ENCODE measurements at regions not wholly inside any gene's neighbourhood (a gene's known extent, or its start where the extent isn't known, plus 50 kb on each side); places are given as distances from the start of the nearest gene placed in this dataset.

GRCh38 chr17:72333570-72333969 is 212.8 kb downstream of the SOX9 start (continued):
- TF ChIP-seq ETS1 (IDR thresholded peaks at IDR 0.05), result no peak
- TF ChIP-seq STAT1 (IDR thresholded peaks at IDR 0.05; ENCODE audit: unreplicated experiment), result no peak
- TF ChIP-seq CREB1 (CRISPR knock-in tag; IDR thresholded peaks at IDR 0.05; ENCODE audit: low read depth), result no peak

GRCh38 chr17:72334205-72334604 is 213.4 kb downstream of the SOX9 start:
- H3K4me2 ChIP-seq, result no peak overlapping the region
- no peak overlapping the region for H3K4me3 ChIP-seq
- H3K4me3 Mint-ChIP-seq, result no peak overlapping the region
- H3F3A ChIP-seq (replicated peaks; ENCODE audit: low read depth), result no peaks in the 10 kb centered on the region
- H3K27me3 ChIP-seq (ENCODE audit: insufficient read depth), result no peaks in the 10 kb centered on the region
- no peaks in the 10 kb centered on the region for H3K79me2 ChIP-seq (replicated peaks; ENCODE audit: insufficient read depth)
- H3K36me3 Mint-ChIP-seq (ENCODE audit: low read depth), result no peaks in the 10 kb centered on the region
- DNase-seq (ENCODE audit: low spot score), result no peak
- H2AFZ ChIP-seq, result no peak overlapping the region
- H3K4me1 ChIP-seq (ENCODE audit: insufficient read depth), result no peaks in the 10 kb centered on the region
- no peak overlapping the region for H3K27ac ChIP-seq (ENCODE audit: low read depth)
- H3K27me3 Mint-ChIP-seq (ENCODE audit: insufficient read depth, low read depth, poor library complexity), result peaks cover 7% of the 10 kb centered on the region
- H3K9me2 ChIP-seq (ENCODE audit: insufficient read depth), result no peaks in the 10 kb centered on the region
- ATAC-seq, result no peak
- no peaks in the 10 kb centered on the region for H3K9me3 Mint-ChIP-seq
- H4K20me1 ChIP-seq (replicated peaks; ENCODE audit: insufficient read depth), result no peaks in the 10 kb centered on the region
- H3K4me1 Mint-ChIP-seq, result peaks cover 11% of the 10 kb centered on the region
- H3K36me3 ChIP-seq (ENCODE audit: insufficient read depth), result no peaks in the 10 kb centered on the region
- H3K27ac Mint-ChIP-seq, result no peak overlapping the region
- TF ChIP-seq EZH2phosphoT487 (IDR thresholded peaks at IDR 0.05; ENCODE audit: unreplicated experiment) (no peak), NANOG (IDR thresholded peaks at IDR 0.05; ENCODE audit: borderline replicate concordance) (no peak), ZNF114 (CRISPR knock-in tag; IDR thresholded peaks at IDR 0.05) (no peak), EZH2 (IDR thresholded peaks at IDR 0.05; ENCODE audit: low read depth, unreplicated experiment) (no peak), JUNB (IDR thresholded peaks at IDR 0.05; ENCODE audit: unreplicated experiment) (no peak), CTCF (conservative IDR thresholded peaks at IDR 0.05; ENCODE audit: low read depth in 2 of 2) (no peak), ETS1 (IDR thresholded peaks at IDR 0.05) (no peak), REST (IDR thresholded peaks at IDR 0.05; ENCODE audit: unreplicated experiment) (no peak), STAT1 (IDR thresholded peaks at IDR 0.05; ENCODE audit: unreplicated experiment) (no peak), POLR2AphosphoS5 (IDR thresholded peaks at IDR 0.05; ENCODE audit: low read depth) (no peak), ZNF462 (CRISPR knock-in tag; IDR thresholded peaks at IDR 0.05) (no peak), CREB1 (CRISPR knock-in tag; IDR thresholded peaks at IDR 0.05; ENCODE audit: low read depth) (no peak)

Measured in GM23338 (cell line).